AG04449 (cell line): ENCODE measurements at regions not wholly inside any gene's neighbourhood (a gene's known extent, or its start where the extent isn't known, plus 50 kb on each side); places are given as distances from the start of the nearest gene placed in this dataset.
A peak's percentile ranks its signal among the peaks of the same experiment; 100 is the strongest.

Experiments used
- CTCF ChIA-PET: fragments of 350-600 bp; formaldehyde crosslinking; extraction: SDS; loops from one replicate; lab custom pipeline; 2021; ENCODE audit warnings: antibody characterized with exemption; lab: Yijun Ruan, JAX
- POLR2A ChIA-PET: fragments of 400-600, 350-600 bp; formaldehyde crosslinking; extraction: SDS; loops from one replicate; lab custom pipeline; 2020; ENCODE audit warnings: antibody characterized with exemption, inconsistent platforms; lab: Yijun Ruan, JAX
- DNase-seq: peaks from one replicate; pipeline ENCODE4 v3.0.0-alpha.2; 2010; ENCODE audit warnings: low read depth, low spot score
- H3K4me3 ChIP-seq: 2 replicates; pipeline ENCODE4 v1.5.1; 2011; ENCODE audit warnings: low read depth, mild to moderate bottlenecking, control low read depth, low read length
- CTCF ChIP-seq: IDR thresholded peaks from one replicate; pipeline ENCODE4 v1.5.1; 2011; ENCODE audit warnings: mild to moderate bottlenecking, moderate library complexity, low read length, control low read depth, inconsistent platforms; ENCODE audit not compliant: insufficient read depth; ENCODE audit errors: missing control alignments

- no peak for TF ChIP-seq CTCF
- no peak for DNase-seq
- no peak overlapping the region for H3K4me3 ChIP-seq
- POLR2A ChIA-PET = no interaction called here
- CTCF ChIA-PET = no interaction called here
Observed at GRCh38 chr13:53121131-53121773, 92.6 kb downstream of the OLFM4 start.

- ChIA-PET CTCF (no interaction called here), POLR2A (no interaction called here)
- H3K4me3 ChIP-seq = no peak overlapping the region
- DNase-seq = no peak
- no peak for TF ChIP-seq CTCF
Observed at GRCh38 chr13:53121919-53122318, 93.3 kb downstream of the OLFM4 start.

GRCh38 chr13:53123536-53123935 lies 94.9 kb downstream of the OLFM4 start:
- no peak overlapping the region for H3K4me3 ChIP-seq
- ChIA-PET POLR2A (no interaction called here), CTCF (interaction anchor here (0.8 kb wide), 1 partner anchor 28 kb away, joined by 3 read pairs; no protein-coding TSS in a partner anchor)
- TF ChIP-seq CTCF = no peak
- no peak for DNase-seq

GRCh38 chr13:53124623-53125022 lies 96.0 kb downstream of the OLFM4 start:
- no peak for TF ChIP-seq CTCF
- H3K4me3 ChIP-seq = no peak overlapping the region
- DNase-seq = no peak
- ChIA-PET CTCF (interaction anchor here (0.8 kb wide), 1 partner anchor 27 kb away, joined by 3 read pairs; no protein-coding TSS in a partner anchor), POLR2A (no interaction called here)

- CTCF ChIA-PET = no interaction called here
- no peak overlapping the region for H3K4me3 ChIP-seq
- POLR2A ChIA-PET = no interaction called here
- peak; percentile 21 for DNase-seq
- no peak for TF ChIP-seq CTCF
Observed at GRCh38 chr13:53126841-53127245, 98.2 kb downstream of the OLFM4 start.

- no peak for DNase-seq
- ChIA-PET POLR2A (no interaction called here), CTCF (no interaction called here)
- no peak overlapping the region for H3K4me3 ChIP-seq
- TF ChIP-seq CTCF = no peak
Observed at GRCh38 chr13:53127373-53127772, 98.8 kb downstream of the OLFM4 start.
